GM19351 (cell line): ENCODE measurements at regions not wholly inside any gene's neighbourhood (a gene's known extent, or its start where the extent isn't known, plus 50 kb on each side); places are given as distances from the start of the nearest gene placed in this dataset.
"Not testable (repeated sequence)": the region's sequence is repeated elsewhere in the genome, so short reads cannot be mapped to it uniquely, and the experiment has no call there.

Experiments used
- ATAC-seq: cut with Tn5 transposase; IDR thresholded peaks from one replicate; pipeline ENCODE4 v1.9.1; 2021; ENCODE audit warnings: mild to moderate bottlenecking, moderate library complexity; ENCODE audit not compliant: unreplicated experiment

- ATAC-seq = no peak
Observed at GRCh38 chr17:83202002-83203000, 122.9 kb downstream of the METRNL start.

- ATAC-seq = no peak
Observed at GRCh38 chr17:83203073-83203471, 123.7 kb downstream of the METRNL start.

- no peak for ATAC-seq
Observed at GRCh38 chr17:83203472-83204221, 124.2 kb downstream of the METRNL start.

- ATAC-seq = no peak
Observed at GRCh38 chr17:83204230-83204725, 124.9 kb downstream of the METRNL start.

- ATAC-seq = not testable (repeated sequence)
Observed at GRCh38 chr17:83204736-83205386, 125.5 kb downstream of the METRNL start.

- not testable (repeated sequence) for ATAC-seq
Observed at GRCh38 chr17:83205387-83206035, 126.1 kb downstream of the METRNL start.

- ATAC-seq = not testable (repeated sequence)
Observed at GRCh38 chr17:83206036-83206394, 126.6 kb downstream of the METRNL start.

GRCh38 chr17:83206819-83207588 is 127.6 kb downstream of the METRNL start:
- not testable (repeated sequence) for ATAC-seq

- not testable (repeated sequence) for ATAC-seq
Observed at GRCh38 chr17:83247001-83247400, 167.6 kb downstream of the METRNL start.
